ENCODE measurements at regions not wholly inside any gene's neighbourhood (a gene's known extent, or its start where the extent isn't known, plus 50 kb on each side); places are given as distances from the start of the nearest gene placed in this dataset.

- no peak for TF ChIP-seq POLR2A (IDR thresholded peaks at IDR 0.05)
- no peak for TF ChIP-seq CTCF (IDR thresholded peaks at IDR 0.05)
Observed at GRCh38 chr22:44617828-44618227, 84.2 kb upstream of the PRR5 start.
